GM23248 (cell line): ENCODE measurements at regions not wholly inside any gene's neighbourhood (a gene's known extent, or its start where the extent isn't known, plus 50 kb on each side); places are given as distances from the start of the nearest gene placed in this dataset.

ENCODE experiments used
- DNase-seq: peaks from one replicate; pipeline ENCODE4 v3.0.0-alpha.2; 2015
- H2AFZ ChIP-seq: fragments of 200-600 bp; sonication (generic); 2 replicates; pipeline ENCODE4 v1.6.1; 2016; ENCODE audit warnings: antibody characterized with exemption
- H3F3A ChIP-seq: fragments of 200-600 bp; sonication (generic); 2 replicates; pipeline ENCODE4 v1.6.1; 2016; ENCODE audit warnings: mild to moderate bottlenecking, antibody characterized with exemption, mixed run types; ENCODE audit not compliant: insufficient read depth
- H3K27ac ChIP-seq: fragments of 200-600 bp; sonication (generic); 2 replicates; pipeline ENCODE4 v1.5.1; 2016; ENCODE audit warnings: mild to moderate bottlenecking
- H3K27me3 ChIP-seq: fragments of 200-600 bp; sonication (generic); replicated peaks from 2 replicates; pipeline ENCODE4 v1.6.1; 2016; ENCODE audit warnings: mild to moderate bottlenecking; ENCODE audit not compliant: insufficient read depth
- H3K36me3 ChIP-seq: fragments of 200-600 bp; sonication (generic); 2 replicates; pipeline ENCODE4 v1.6.1; 2016; ENCODE audit warnings: low read depth, mild to moderate bottlenecking
- H3K4me1 ChIP-seq: fragments of 200-600 bp; sonication (generic); 2 replicates; pipeline ENCODE4 v1.6.1; 2016; ENCODE audit warnings: mild to moderate bottlenecking; ENCODE audit not compliant: insufficient read depth
- H3K4me2 ChIP-seq: fragments of 200-600 bp; sonication (generic); one replicate; pipeline ENCODE4 v1.6.1; 2016; ENCODE audit warnings: mild to moderate bottlenecking; ENCODE audit not compliant: unreplicated experiment
- H3K4me3 ChIP-seq: fragments of 200-600 bp; sonication (generic); 2 replicates; pipeline ENCODE4 v1.5.1; 2016; ENCODE audit warnings: mild to moderate bottlenecking
- H3K79me2 ChIP-seq: fragments of 200-600 bp; sonication (generic); 2 replicates; pipeline ENCODE4 v1.6.1; 2016; ENCODE audit warnings: mild to moderate bottlenecking; ENCODE audit not compliant: insufficient read depth
- H3K9ac ChIP-seq: fragments of 200-600 bp; sonication (generic); 2 replicates; pipeline ENCODE4 v1.6.1; 2016; ENCODE audit warnings: mild to moderate bottlenecking
- H3K9me2 ChIP-seq: fragments of 200-600 bp; sonication (generic); 2 replicates; pipeline ENCODE4 v1.6.1; 2016; ENCODE audit warnings: mixed run types, mild to moderate bottlenecking, moderate library complexity; ENCODE audit not compliant: insufficient read depth
- H3K9me3 ChIP-seq: fragments of 200-600 bp; sonication (generic); one replicate; pipeline ENCODE4 v1.6.1; 2017; ENCODE audit warnings: low read depth
- H4K20me1 ChIP-seq: fragments of 200-600 bp; sonication (generic); 2 replicates; pipeline ENCODE4 v1.6.0; 2016; ENCODE audit not compliant: insufficient read depth
- EZH2 ChIP-seq: fragments of 200-600 bp; sonication (generic); IDR thresholded peaks from 2 replicates; pipeline ENCODE4 v1.6.1; 2018; ENCODE audit warnings: antibody characterized with exemption, mild to moderate bottlenecking; ENCODE audit not compliant: insufficient read depth, poor library complexity, severe bottlenecking
- EZH2phosphoT487 ChIP-seq: fragments of 200-600 bp; sonication (generic); IDR thresholded peaks from 2 replicates; pipeline ENCODE4 v1.6.1; 2018; ENCODE audit warnings: antibody characterized with exemption, moderate library complexity, mild to moderate bottlenecking, low read depth; ENCODE audit not compliant: insufficient read depth
- WGBS, 2 experiments: methylation state at CpG; one replicate each; pipeline ENCODE4 v1.1.6; 2015 to 2017; ENCODE audit warnings: low lambda C conversion rate in 2 of 2, low coverage in 1 of 2; ENCODE audit errors: missing lambda C conversion rate in 2 of 2; 5-methylcytosine and 5-hydroxymethylcytosine counted together
- in situ Hi-C: fragments of 300-500 bp; cut with MboI; formaldehyde crosslinking; loops from 2 replicates; pipeline ENCODE4 v1.15.0; 2020

- Histone ChIP-seq H3K4me3 (no peak overlapping the region), H3K27ac (no peak overlapping the region), H3K4me2 (no peak overlapping the region), H4K20me1 (no peaks in the 10 kb centered on the region), H3K36me3 (no peaks in the 10 kb centered on the region), H3K27me3 (no peaks in the 10 kb centered on the region), H3K9me3 (no peaks in the 10 kb centered on the region), H3F3A (no peaks in the 10 kb centered on the region), H3K4me1 (no peaks in the 10 kb centered on the region), H3K79me2 (no peaks in the 10 kb centered on the region), H3K9ac (no peak overlapping the region), H3K9me2 (no peaks in the 10 kb centered on the region), H2AFZ (no peak overlapping the region)
- no peak for DNase-seq
- TF ChIP-seq EZH2 (no peak), EZH2phosphoT487 (no peak)
- 50 to 57% methylated on average over 4 of the region's 4 CpGs for WGBS, 2 experiments
- in situ Hi-C loops: no loop called here
These were observed 171.8 kb upstream of the TTC29 start for GRCh38 chr4:147117431-147117830.

DNA sequence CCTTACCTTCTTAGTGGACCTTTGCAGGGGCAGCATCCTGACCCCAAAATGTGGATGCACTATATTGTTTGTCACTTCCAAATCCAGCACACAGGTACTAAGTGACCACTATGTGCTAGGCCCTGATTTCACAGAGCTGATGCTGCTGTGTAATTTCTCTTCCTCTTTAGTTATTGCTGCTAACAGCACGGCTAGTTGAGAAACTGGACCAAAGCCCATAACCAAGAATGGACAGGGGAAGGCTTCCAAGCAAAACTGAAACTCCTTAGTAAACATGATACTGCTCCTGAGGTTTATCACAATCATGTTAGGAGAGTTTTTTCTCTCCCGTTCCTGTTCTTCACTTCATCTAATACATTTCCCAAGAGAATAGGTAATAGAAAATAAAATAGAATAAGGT is 172.9 kb upstream of the TTC29 start:
- in situ Hi-C loops: no loop called here
- Histone ChIP-seq H3K79me2 (no peaks in the 10 kb centered on the region), H3F3A (no peaks in the 10 kb centered on the region), H3K27ac (no peak overlapping the region), H3K9me2 (no peaks in the 10 kb centered on the region), H3K9ac (no peak overlapping the region), H2AFZ (no peak overlapping the region), H3K36me3 (no peaks in the 10 kb centered on the region), H3K9me3 (no peaks in the 10 kb centered on the region), H3K27me3 (no peaks in the 10 kb centered on the region), H3K4me2 (no peak overlapping the region), H3K4me1 (no peaks in the 10 kb centered on the region), H3K4me3 (no peak overlapping the region), H4K20me1 (no peaks in the 10 kb centered on the region)
- peak; percentile 37 for DNase-seq
- TF ChIP-seq EZH2phosphoT487 (no peak), EZH2 (no peak)
- WGBS, 2 experiments: 5 to 6% methylated on average over 2 of the region's 2 CpGs

GRCh38 chr4:147122685-147123084 is 177.0 kb upstream of the TTC29 start:
- no peaks in the 10 kb centered on the region for H3F3A ChIP-seq
- H3K4me2 ChIP-seq: no peak overlapping the region
- no peaks in the 10 kb centered on the region for H3K9me2 ChIP-seq
- H3K4me3 ChIP-seq: no peak overlapping the region
- H3K9ac ChIP-seq: no peak overlapping the region
- no peak for TF ChIP-seq EZH2phosphoT487
- no peaks in the 10 kb centered on the region for H3K9me3 ChIP-seq
- DNase-seq: no peak
- H3K79me2 ChIP-seq: no peaks in the 10 kb centered on the region
- no peak overlapping the region for H2AFZ ChIP-seq
- in situ Hi-C loops: no loop called here
- H3K4me1 ChIP-seq: no peaks in the 10 kb centered on the region
- no peak overlapping the region for H3K27ac ChIP-seq
- H4K20me1 ChIP-seq: no peaks in the 10 kb centered on the region
- H3K27me3 ChIP-seq: no peaks in the 10 kb centered on the region
- H3K36me3 ChIP-seq: no peaks in the 10 kb centered on the region

GRCh38 chr4:147123146-147123545 is 177.5 kb upstream of the TTC29 start:
- no peaks in the 10 kb centered on the region for H3K27me3 ChIP-seq
- in situ Hi-C loops: no loop called here
- no peak overlapping the region for H2AFZ ChIP-seq
- H3K27ac ChIP-seq: no peak overlapping the region
- no peak overlapping the region for H3K4me3 ChIP-seq
- H3K9me3 ChIP-seq: no peaks in the 10 kb centered on the region
- H3K36me3 ChIP-seq: no peaks in the 10 kb centered on the region
- TF ChIP-seq EZH2phosphoT487 (no peak), EZH2 (no peak)
- DNase-seq: no peak
- no peak overlapping the region for H3K4me2 ChIP-seq
- H3K9ac ChIP-seq: no peak overlapping the region
- H3F3A ChIP-seq: no peaks in the 10 kb centered on the region
- WGBS, 2 experiments: 0 to 2% methylated on average over 1 of the region's 1 CpG
- H3K79me2 ChIP-seq: no peaks in the 10 kb centered on the region
- H3K9me2 ChIP-seq: no peaks in the 10 kb centered on the region
- H4K20me1 ChIP-seq: no peaks in the 10 kb centered on the region
- no peaks in the 10 kb centered on the region for H3K4me1 ChIP-seq

GRCh38 chr4:147128787-147129186 is 183.1 kb upstream of the TTC29 start:
- WGBS, 2 experiments: 31 to 45% methylated on average over 1 of the region's 1 CpG
- Histone ChIP-seq H3K36me3 (no peaks in the 10 kb centered on the region), H3K79me2 (no peaks in the 10 kb centered on the region), H3K4me2 (no peak overlapping the region), H3K4me3 (no peak overlapping the region), H4K20me1 (no peaks in the 10 kb centered on the region), H3K27ac (no peak overlapping the region), H3K4me1 (no peaks in the 10 kb centered on the region), H3K27me3 (no peaks in the 10 kb centered on the region), H2AFZ (no peak overlapping the region), H3K9me2 (no peaks in the 10 kb centered on the region), H3K9me3 (no peaks in the 10 kb centered on the region), H3F3A (no peaks in the 10 kb centered on the region), H3K9ac (no peak overlapping the region)
- no peak for DNase-seq
- TF ChIP-seq EZH2phosphoT487 (no peak), EZH2 (no peak)
- in situ Hi-C loops: no loop called here
